ENCODE measurements at regions not wholly inside any gene's neighbourhood (a gene's known extent, or its start where the extent isn't known, plus 50 kb on each side); places are given as distances from the start of the nearest gene placed in this dataset.

GRCh38 chr2:34810456-34810855 lies 1211.4 kb upstream of the FAM98A start:
- TF ChIP-seq FOSL1 (IDR thresholded peaks at IDR 0.05; ENCODE audit: insufficient read depth, low read depth, low read length) = no peak
- TF ChIP-seq CTCF (IDR thresholded peaks at IDR 0.05; ENCODE audit: control extremely low read depth in 1 of 3, insufficient read depth in 1 of 3, low read depth in 1 of 3, low read length in 3 of 3) = no peak
- TF ChIP-seq RNF2 (IDR thresholded peaks at IDR 0.05; ENCODE audit: borderline replicate concordance, low read depth, low read length, missing control alignments, poor library complexity, severe bottlenecking) = no peak
- TF ChIP-seq POLR2A (IDR thresholded peaks at IDR 0.05; ENCODE audit: control extremely low read depth in 1 of 2, low read depth in 2 of 2, low read length in 2 of 2) = no peak
- TF ChIP-seq ZNF274 (IDR thresholded peaks at IDR 0.05; ENCODE audit: borderline replicate concordance, extremely low read depth, low read length) = no peak
- no peak for TF ChIP-seq CHD2 (IDR thresholded peaks at IDR 0.05; ENCODE audit: low read length)
- TF ChIP-seq POU5F1 (IDR thresholded peaks at IDR 0.05; ENCODE audit: low read depth, low read length) = no peak
- TF ChIP-seq HDAC2 (IDR thresholded peaks at IDR 0.05; ENCODE audit: borderline replicate concordance in 1 of 2, low read depth in 2 of 2, low read length in 2 of 2) = no peak
- no peak for TF ChIP-seq NRF1 (IDR thresholded peaks at IDR 0.05; ENCODE audit: low read depth, low read length)
- no peak for TF ChIP-seq SIRT6 (IDR thresholded peaks at IDR 0.05; ENCODE audit: low read length)
- TF ChIP-seq EP300 (IDR thresholded peaks at IDR 0.05; ENCODE audit: borderline replicate concordance in 1 of 2, low read depth in 2 of 2, low read length in 2 of 2) = no peak
- no peak for TF ChIP-seq POLR2AphosphoS5 (IDR thresholded peaks at IDR 0.05; ENCODE audit: low read depth, low read length)
- TF ChIP-seq GTF2F1 (IDR thresholded peaks at IDR 0.05; ENCODE audit: borderline replicate concordance, low read depth, low read length) = no peak
- TF ChIP-seq TAF1 (IDR thresholded peaks at IDR 0.05; ENCODE audit: low read depth, low read length) = no peak

Data from H1 (cell line).